Epithelial cell of proximal tubule (primary cell): ENCODE measurements at regions not wholly inside any gene's neighbourhood (a gene's known extent, or its start where the extent isn't known, plus 50 kb on each side); places are given as distances from the start of the nearest gene placed in this dataset.

ENCODE experiments used
- DNase-seq: peaks from one replicate; pipeline ENCODE4 v3.0.0-alpha.2; 2011; ENCODE audit warnings: low read depth
- H3K4me3 ChIP-seq: 2 replicates; pipeline ENCODE4 v1.5.1; 2011; ENCODE audit warnings: low read depth, mild to moderate bottlenecking, low read length
- CTCF ChIP-seq: conservative IDR thresholded peaks from 2 replicates; pipeline ENCODE4 v1.5.1; 2012; ENCODE audit warnings: low read depth, mild to moderate bottlenecking, low read length

- no peak overlapping the region for H3K4me3 ChIP-seq
- no peak for TF ChIP-seq CTCF
- no peak for DNase-seq
Measured at GRCh38 chr2:55811048-55811447, 112.5 kb downstream of the EFEMP1 start.

- TF ChIP-seq CTCF = no peak
- no peak overlapping the region for H3K4me3 ChIP-seq
- no peak for DNase-seq
Measured at GRCh38 chr2:55810622-55811020, 113.0 kb downstream of the EFEMP1 start.

GRCh38 chr2:55809875-55810621 is 113.5 kb downstream of the EFEMP1 start:
- peak; percentile 6 for DNase-seq
- TF ChIP-seq CTCF = no peak

GRCh38 chr2:55807900-55808299 is 114.3 kb upstream of the PNPT1 start:
- H3K4me3 ChIP-seq = no peak overlapping the region
- no peak for TF ChIP-seq CTCF
- no peak for DNase-seq

More at GRCh38 chr2:55809875-55810621, 113.5 kb downstream of the EFEMP1 start:
- no peak overlapping the region for H3K4me3 ChIP-seq

GRCh38 chr2:55805686-55806085 is 112.0 kb upstream of the PNPT1 start:
- no peak for DNase-seq
- no peak overlapping the region for H3K4me3 ChIP-seq
- no peak for TF ChIP-seq CTCF

GRCh38 chr2:55804535-55804934 is 110.9 kb upstream of the PNPT1 start:
- no peak for TF ChIP-seq CTCF
- DNase-seq = no peak
- no peak overlapping the region for H3K4me3 ChIP-seq

- H3K4me3 ChIP-seq = no peak overlapping the region
Measured at GRCh38 chr2:55802067-55802466, 108.4 kb upstream of the PNPT1 start.

More at GRCh38 chr2:55802067-55802466, 108.4 kb upstream of the PNPT1 start:
- TF ChIP-seq CTCF = no peak
- no peak for DNase-seq
